A549 (cell line): ENCODE measurements at regions not wholly inside any gene's neighbourhood (a gene's known extent, or its start where the extent isn't known, plus 50 kb on each side); places are given as distances from the start of the nearest gene placed in this dataset.

Experiments used
- ATAC-seq, 2 experiments: fragments of 200-7000 bp in 1 of 2; fragments of >200 bp in 1 of 2; cut with Nextera tagmentation in 1 of 2; cut with Tn5 transposase in 1 of 2; 3 replicates each; pipeline versions ENCODE4 v1.8.0 to v1.9.1; 2018 to 2020; ENCODE audit warnings: mild to moderate bottlenecking in 1 of 2, moderate library complexity in 1 of 2
- CTCF ChIA-PET: fragments of 300-600 bp; sonication (Branson Sonifier 250); formaldehyde crosslinking; extraction: SDS; loops from one replicate; lab custom pipeline; 2021; ENCODE audit warnings: antibody characterized with exemption, inconsistent platforms; lab: Yijun Ruan, JAX
- POLR2A ChIA-PET: fragments of 350-600 bp; formaldehyde crosslinking; extraction: SDS; loops from one replicate; lab custom pipeline; 2021; ENCODE audit warnings: antibody characterized with exemption, inconsistent platforms; lab: Yijun Ruan, JAX
- DNase-seq, 2 experiments: peaks; one replicate each; pipeline versions ENCODE4 v3.0.0 to v3.0.0-alpha.2; 2011 to 2016; ENCODE audit warnings: low read depth in 1 of 2, low spot score in 1 of 2
- FAIRE-seq: peaks from 2 replicates; lab custom pipeline; 2011; peaks lifted over from hg19 to GRCh38; lab: Jason Lieb, UNC
- H3K27ac ChIP-seq, 2 experiments: fragments of >200 bp; sonication (Bioruptor Twin); formaldehyde crosslinking; 3 replicates each; pipeline ENCODE4 v1.5.1; 2016 to 2017
- H3K4me1 ChIP-seq: fragments of >200 bp; sonication (Bioruptor Twin); formaldehyde crosslinking; 3 replicates; pipeline ENCODE4 v1.6.1; 2016
- H3K4me2 ChIP-seq: fragments of >200 bp; sonication (Bioruptor Twin); formaldehyde crosslinking; 3 replicates; pipeline ENCODE4 v1.6.1; 2016
- H3K4me3 ChIP-seq: fragments of >200 bp; sonication (Bioruptor Twin); formaldehyde crosslinking; 3 replicates; pipeline ENCODE4 v1.5.1; 2016
- H3K9me3 ChIP-seq: fragments of >200 bp; sonication (Bioruptor Twin); formaldehyde crosslinking; 3 replicates; pipeline ENCODE4 v1.6.1; 2016
- BHLHE40 ChIP-seq: IDR thresholded peaks from 2 replicates; pipeline ENCODE4 v1.6.1; 2012; ENCODE audit warnings: low read depth, low read length, inconsistent platforms
- CBX2 ChIP-seq: fragments of 200-600 bp; sonication (generic); IDR thresholded peaks from 2 replicates; pipeline ENCODE4 v1.6.1; 2016; ENCODE audit warnings: low read depth, mild to moderate bottlenecking, borderline replicate concordance
- CEBPB ChIP-seq, 2 experiments: fragments of >200 bp in 1 of 2; sonication (Bioruptor Twin) in 1 of 2; formaldehyde crosslinking in 1 of 2; IDR thresholded peaks; 2 replicates each; pipeline ENCODE4 v1.6.1; 2012 to 2016
- CHD4 ChIP-seq: fragments of 200-600 bp; sonication (generic); IDR thresholded peaks from 2 replicates; pipeline ENCODE4 v1.6.1; 2016; ENCODE audit warnings: antibody characterized with exemption, mild to moderate bottlenecking, borderline replicate concordance
- E2F6 ChIP-seq: IDR thresholded peaks from 2 replicates; pipeline ENCODE4 v1.6.1; 2012; ENCODE audit warnings: low read depth, borderline replicate concordance
- EHMT2 ChIP-seq: fragments of 200-600 bp; sonication (generic); IDR thresholded peaks from 2 replicates; pipeline ENCODE4 v1.6.1; 2016; ENCODE audit warnings: antibody characterized with exemption, low read depth, mild to moderate bottlenecking, moderate library complexity
- FOSB ChIP-seq: fragments of 250-450 bp; sonication (Bioruptor Pico); IDR thresholded peaks from 2 replicates; pipeline ENCODE4 v1.5.0; 2020; ENCODE audit warnings: mild to moderate bottlenecking, moderate library complexity
- FOXS1 ChIP-seq: fragments of 250-450 bp; sonication (Bioruptor Pico); IDR thresholded peaks from 2 replicates; pipeline ENCODE4 v1.5.0; 2020; ENCODE audit warnings: mild to moderate bottlenecking, moderate library complexity
- GATA3 ChIP-seq: IDR thresholded peaks from 2 replicates; pipeline ENCODE4 v1.6.1; 2012; ENCODE audit warnings: borderline replicate concordance
- HDAC2 ChIP-seq: fragments of 200-600 bp; sonication (generic); IDR thresholded peaks from 2 replicates; pipeline ENCODE4 v1.6.1; 2016
- HMGXB4 ChIP-seq: fragments of 250-450 bp; sonication (Bioruptor Pico); IDR thresholded peaks from 2 replicates; pipeline ENCODE4 v1.5.0; 2021; ENCODE audit warnings: mild to moderate bottlenecking, moderate library complexity, borderline replicate concordance
- JUN ChIP-seq, 2 experiments: fragments of >200 bp; sonication (Bioruptor Twin); formaldehyde crosslinking; IDR thresholded peaks; 2 replicates in 1 of 2; 3 replicates in 1 of 2; pipeline ENCODE4 v1.6.1; 2016 to 2017
- JUNB ChIP-seq: fragments of >200 bp; sonication (Bioruptor Twin); formaldehyde crosslinking; IDR thresholded peaks from 2 replicates; pipeline ENCODE4 v1.6.1; 2016
- KDM1A ChIP-seq: fragments of 200-600 bp; sonication (generic); IDR thresholded peaks from 2 replicates; pipeline ENCODE4 v1.6.1; 2016; ENCODE audit warnings: low read depth, mild to moderate bottlenecking
- MAX ChIP-seq: IDR thresholded peaks from 2 replicates; pipeline ENCODE4 v1.6.1; 2012
- NR3C1 ChIP-seq: fragments of >200 bp; sonication (Bioruptor Twin); formaldehyde crosslinking; IDR thresholded peaks from 3 replicates; pipeline ENCODE4 v1.6.1; 2017
- PHF8 ChIP-seq: fragments of 200-600 bp; sonication (generic); IDR thresholded peaks from 2 replicates; pipeline ENCODE4 v1.6.1; 2016; ENCODE audit warnings: low read depth, mild to moderate bottlenecking, antibody characterized with exemption, moderate library complexity, borderline replicate concordance
- POLR2A ChIP-seq: IDR thresholded peaks from 2 replicates; pipeline ENCODE4 v1.6.1; 2012; ENCODE audit warnings: mild to moderate bottlenecking, low read length
- RCOR1 ChIP-seq: fragments of 150-350 bp; IDR thresholded peaks from 2 replicates; pipeline ENCODE4 v1.6.1; 2014; ENCODE audit warnings: antibody characterized with exemption, low read length, low read depth
- RFX5 ChIP-seq: fragments of 450-650 bp; IDR thresholded peaks from 2 replicates; pipeline ENCODE4 v1.7.1; 2014; ENCODE audit warnings: antibody characterized with exemption, mild to moderate bottlenecking, moderate library complexity
- TP53 ChIP-seq: fragments of 250-450 bp; sonication (Bioruptor Pico); IDR thresholded peaks from 2 replicates; pipeline ENCODE4 v1.5.0; 2021; ENCODE audit warnings: mild to moderate bottlenecking, moderate library complexity
- USF2 ChIP-seq: fragments of 450-650 bp; IDR thresholded peaks from 2 replicates; pipeline ENCODE4 v1.6.1; 2014; ENCODE audit warnings: antibody characterized with exemption
- ZC3H11A ChIP-seq: fragments of 450-650 bp; IDR thresholded peaks from 2 replicates; pipeline ENCODE4 v1.6.1; 2014; ENCODE audit warnings: antibody characterized with exemption, mild to moderate bottlenecking
- ZNF302 ChIP-seq: fragments of 250-450 bp; sonication (Bioruptor Pico); IDR thresholded peaks from 2 replicates; pipeline ENCODE4 v1.9.0; 2021; ENCODE audit warnings: inconsistent platforms, mild to moderate bottlenecking, moderate library complexity
- WGBS: methylation state at CpG from one replicate; pipeline ENCODE4 v1.1.6; 2017; ENCODE audit errors: missing lambda C conversion rate; 5-methylcytosine and 5-hydroxymethylcytosine counted together
- TF ChIP-seq, protein P1 (sequence below): fragments of 250-450 bp; sonication (Bioruptor Pico); IDR thresholded peaks from 2 replicates; pipeline ENCODE4 v1.5.0; 2020; ENCODE audit warnings: low read depth, mild to moderate bottlenecking, moderate library complexity

DNA sequence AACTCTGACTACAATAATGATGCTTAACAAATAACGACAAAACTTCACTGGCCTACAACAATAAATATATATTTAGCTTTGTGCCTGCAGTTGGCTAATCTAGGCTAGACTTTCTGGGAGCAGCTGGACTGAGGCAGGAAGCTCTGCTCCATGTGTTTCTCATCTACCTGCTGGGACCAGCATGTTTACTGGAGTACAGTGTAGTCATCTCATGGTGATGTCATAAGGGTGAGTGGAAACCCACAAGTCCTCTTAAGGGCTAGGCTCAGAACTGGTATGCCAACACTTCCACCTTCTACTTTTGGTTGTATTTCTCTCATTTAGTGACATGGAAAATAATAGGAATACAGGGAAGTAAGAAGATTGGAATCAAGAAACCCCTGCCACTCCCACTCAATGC lies 85.7 kb upstream of the NIPBL start:
- no peak for DNase-seq
- ATAC-seq = no peak
- Histone ChIP-seq H3K4me2 (no peak overlapping the region), H3K4me1 (no peaks in the 10 kb centered on the region), H3K4me3 (no peak overlapping the region), H3K27ac (no peak overlapping the region), H3K9me3 (no peaks in the 10 kb centered on the region)
- no peak for FAIRE-seq
- ChIA-PET POLR2A (no interaction called here), CTCF (interaction anchor here (0.9 kb wide), 1 partner anchor 10 kb away, joined by 3 read pairs; no protein-coding TSS in a partner anchor)
- TF ChIP-seq FOSB (CRISPR knock-in tag) (no peak), USF2 (no peak), GATA3 (no peak), KDM1A (no peak), HDAC2 (no peak), PHF8 (no peak), EHMT2 (no peak), CEBPB (IDR thresholded peaks at IDR 0.05) (no peak), NR3C1 (no peak), HMGXB4 (CRISPR knock-in tag) (no peak), TP53 (CRISPR knock-in tag) (no peak), CHD4 (no peak), RCOR1 (no peak)
- 0% methylated on average over 1 of the region's 1 CpG for whole genome bisulfite sequencing

DNA sequence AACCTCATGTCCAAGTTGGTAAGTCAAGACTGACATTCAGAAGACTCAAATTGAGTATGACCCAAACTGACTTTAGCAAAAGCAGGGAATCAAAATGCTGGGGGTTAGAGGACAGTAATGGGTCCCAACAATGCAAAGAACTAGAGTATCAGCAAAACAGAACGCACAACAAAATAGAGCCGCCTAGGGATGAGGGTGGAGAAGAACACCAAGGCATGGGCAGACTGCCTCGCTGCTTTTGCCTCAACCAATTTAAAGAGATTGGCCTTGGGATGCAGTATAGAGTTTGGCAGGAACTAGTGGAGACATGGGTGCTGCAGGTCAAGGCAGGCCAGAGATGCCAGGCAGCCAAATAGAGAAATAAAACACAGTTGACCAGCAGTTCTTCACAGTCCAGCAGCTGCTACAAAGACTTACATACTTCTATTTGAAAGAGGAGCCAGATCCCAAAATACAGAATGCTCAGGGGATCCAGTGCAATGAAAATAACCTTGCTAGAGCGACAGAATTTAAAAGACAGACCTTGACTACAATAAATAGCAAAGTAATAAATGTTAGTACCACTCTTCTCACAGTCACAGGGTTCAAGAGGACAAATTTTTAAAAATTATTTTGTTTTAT lies 83.9 kb upstream of the NIPBL start:
- POLR2A ChIA-PET = no interaction called here
- TF ChIP-seq, protein P1, sequence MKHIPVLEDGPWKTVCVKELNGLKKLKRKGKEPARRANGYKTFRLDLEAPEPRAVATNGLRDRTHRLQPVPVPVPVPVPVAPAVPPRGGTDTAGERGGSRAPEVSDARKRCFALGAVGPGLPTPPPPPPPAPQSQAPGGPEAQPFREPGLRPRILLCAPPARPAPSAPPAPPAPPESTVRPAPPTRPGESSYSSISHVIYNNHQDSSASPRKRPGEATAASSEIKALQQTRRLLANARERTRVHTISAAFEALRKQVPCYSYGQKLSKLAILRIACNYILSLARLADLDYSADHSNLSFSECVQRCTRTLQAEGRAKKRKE (CRISPR knock-in tag) = no peak
- TF ChIP-seq E2F6 = no peak
- no peak for TF ChIP-seq TP53 (CRISPR knock-in tag)
- no peak for TF ChIP-seq JUNB
- no peak for TF ChIP-seq RFX5
- TF ChIP-seq POLR2A = no peak
- TF ChIP-seq FOXS1 (CRISPR knock-in tag) = no peak
- TF ChIP-seq JUN (IDR thresholded peaks at IDR 0.05) = no peak
- no peak for TF ChIP-seq HDAC2
- TF ChIP-seq ZNF302 (CRISPR knock-in tag) = no peak
- TF ChIP-seq MAX = no peak
- TF ChIP-seq ZC3H11A = no peak
- no peak for TF ChIP-seq CBX2
- TF ChIP-seq BHLHE40 = no peak
- TF ChIP-seq KDM1A = no peak
- TF ChIP-seq, all 56 proteins: peak for 0
- H3K27ac ChIP-seq = no peak overlapping the region
- H3K4me3 ChIP-seq = no peak overlapping the region
- DNase-seq = no peak
- H3K4me2 ChIP-seq = no peak overlapping the region
- WGBS = 37% methylated on average over 4 of the region's 4 CpGs
- H3K4me1 ChIP-seq = no peaks in the 10 kb centered on the region
- ATAC-seq = no peak
- no peaks in the 10 kb centered on the region for H3K9me3 ChIP-seq
- CTCF ChIA-PET = no interaction called here
- FAIRE-seq = no peak
